GM12878 (cell line): ENCODE measurements at regions not wholly inside any gene's neighbourhood (a gene's known extent, or its start where the extent isn't known, plus 50 kb on each side); places are given as distances from the start of the nearest gene placed in this dataset.

Experiments
- ATAC-seq: fragments of 200-7000 bp; cut with Tn5 transposase; 3 replicates; pipeline ENCODE4 v1.9.1; 2020; ENCODE audit warnings: mild to moderate bottlenecking, moderate library complexity
- BruUV-seq: library from RNA; stranded (reverse); fragments of 400-500 nt; replicated peaks from 2 replicates; lab custom pipeline; 2021; lab: Mats Ljungman, UMichigan
- CTCF ChIA-PET: fragments of 300-600 bp; sonication (Branson Sonifier 250); formaldehyde crosslinking; extraction: SDS; loops from one replicate; lab custom pipeline; 2021; ENCODE audit warnings: inconsistent platforms; lab: Yijun Ruan, JAX
- POLR2A ChIA-PET: fragments of 350-600 bp; formaldehyde crosslinking; extraction: SDS; loops from one replicate; lab custom pipeline; 2021; ENCODE audit warnings: inconsistent platforms; lab: Charles Lee
- RAD21 ChIA-PET: fragments of 300-600 bp; sonication (Branson Sonifier 250); formaldehyde crosslinking; loops from one replicate; lab custom pipeline; 2023; ENCODE audit warnings: antibody characterized with exemption; ENCODE audit not compliant: unreplicated experiment; lab: Charles Lee
- SMC1A ChIA-PET: fragments of 300-600 bp; sonication (Branson Sonifier 250); formaldehyde crosslinking; loops from one replicate; lab custom pipeline; 2023; ENCODE audit not compliant: unreplicated experiment, uncharacterized antibody; lab: Charles Lee
- DNase-seq: peaks from one replicate; pipeline ENCODE4 v3.0.0-alpha.2; 2011; ENCODE audit warnings: low read depth, low spot score
- FAIRE-seq: peaks from 3 replicates; lab custom pipeline; 2011; peaks lifted over from hg19 to GRCh38; lab: Jason Lieb, UNC
- H2AFZ ChIP-seq: 2 replicates; pipeline ENCODE4 v1.6.0; 2011; ENCODE audit warnings: low read depth, low read length, control low read depth; ENCODE audit not compliant: control insufficient read depth
- H3K27ac ChIP-seq: 2 replicates; pipeline ENCODE4 v1.5.1; 2011; ENCODE audit warnings: control low read depth; ENCODE audit not compliant: control insufficient read depth, insufficient read depth
- H3K27me3 ChIP-seq, 2 experiments: replicated peaks in 1 of 2; 2 replicates each; pipeline versions ENCODE4 v1.6.0 to v1.6.1; 2011; ENCODE audit warnings: low read length in 1 of 2; ENCODE audit not compliant: control insufficient read depth in 2 of 2, insufficient read depth in 2 of 2
- H3K36me3 ChIP-seq, 2 experiments: 2 replicates each; pipeline ENCODE4 v1.5.1; 2011; ENCODE audit warnings: low read length in 1 of 2; ENCODE audit not compliant: control insufficient read depth in 2 of 2, insufficient read depth in 2 of 2
- H3K4me1 ChIP-seq: 2 replicates; pipeline ENCODE4 v1.6.1; 2011; ENCODE audit warnings: mild to moderate bottlenecking, low read length, moderate library complexity, mixed read lengths; ENCODE audit not compliant: control insufficient read depth, insufficient read depth
- H3K4me2 ChIP-seq: 2 replicates; pipeline ENCODE4 v1.6.0; 2011; ENCODE audit warnings: control low read depth; ENCODE audit not compliant: control insufficient read depth, insufficient read depth
- H3K4me3 ChIP-seq: fragments of 200-600 bp; sonication (generic); 2 replicates; pipeline ENCODE4 v1.5.1; 2016
- H3K79me2 ChIP-seq: 2 replicates; pipeline ENCODE4 v1.6.0; 2011; ENCODE audit warnings: low read length; ENCODE audit not compliant: control insufficient read depth, insufficient read depth
- H3K9ac ChIP-seq: 2 replicates; pipeline ENCODE4 v1.8.0; 2011; ENCODE audit warnings: low read length, control low read depth, mixed read lengths; ENCODE audit not compliant: control insufficient read depth, insufficient read depth
- H3K9me3 ChIP-seq: replicated peaks from 3 replicates; pipeline ENCODE4 v1.5.1; 2011; ENCODE audit warnings: mild to moderate bottlenecking, low read length; ENCODE audit not compliant: control insufficient read depth, insufficient read depth
- H4K20me1 ChIP-seq: 2 replicates; pipeline ENCODE4 v1.6.0; 2011; ENCODE audit not compliant: control insufficient read depth, insufficient read depth
- CHD1 ChIP-seq: IDR thresholded peaks from 2 replicates; pipeline ENCODE4 v1.6.1; 2012; ENCODE audit warnings: low read depth, low read length, improper control_type of control experiment
- E2F8 ChIP-seq: fragments of 450-650 bp; IDR thresholded peaks from 2 replicates; pipeline ENCODE4 v1.6.1; 2018; ENCODE audit warnings: mild to moderate bottlenecking, low read depth, moderate library complexity; ENCODE audit not compliant: partially characterized antibody
- E4F1 ChIP-seq: fragments of 450-650 bp; IDR thresholded peaks from 2 replicates; pipeline ENCODE4 v1.6.1; 2018; ENCODE audit warnings: borderline replicate concordance, mild to moderate bottlenecking; ENCODE audit not compliant: partially characterized antibody
- ESRRA ChIP-seq: IDR thresholded peaks from 2 replicates; pipeline ENCODE4 v1.6.1; 2012; ENCODE audit warnings: mild to moderate bottlenecking, low read length, improper control_type of control experiment
- HCFC1 ChIP-seq: fragments of 150-350 bp; IDR thresholded peaks from 2 replicates; pipeline ENCODE4 v1.6.1; 2014; ENCODE audit warnings: low read length
- HDAC2 ChIP-seq: fragments of 200-600 bp; sonication (generic); IDR thresholded peaks from 2 replicates; pipeline ENCODE4 v1.6.1; 2017
- MTA2 ChIP-seq: fragments of 450-650 bp; IDR thresholded peaks from 2 replicates; pipeline ENCODE4 v1.6.1; 2016; ENCODE audit warnings: low read depth, mild to moderate bottlenecking, moderate library complexity
- NFYA ChIP-seq: IDR thresholded peaks from 2 replicates; pipeline ENCODE4 v1.6.1; 2011; ENCODE audit warnings: low read depth, mild to moderate bottlenecking, low read length, improper control_type of control experiment, borderline replicate concordance
- NRF1 ChIP-seq: conservative IDR thresholded peaks from 2 replicates; pipeline ENCODE4 v1.6.1; 2011; ENCODE audit warnings: mild to moderate bottlenecking, low read depth, low read length, improper control_type of control experiment
- POU2F2 ChIP-seq: IDR thresholded peaks from 3 replicates; pipeline ENCODE4 v1.6.1; 2011; ENCODE audit warnings: low read depth, mild to moderate bottlenecking, low read length, borderline replicate concordance
- RB1 ChIP-seq: fragments of 450-650 bp; formaldehyde crosslinking; IDR thresholded peaks from 2 replicates; pipeline ENCODE4 v1.6.1; 2017; ENCODE audit warnings: mild to moderate bottlenecking, borderline replicate concordance
- SMAD5 ChIP-seq: IDR thresholded peaks from 2 replicates; pipeline ENCODE4 v1.6.1; 2016; ENCODE audit warnings: antibody characterized with exemption, low read depth
- SMC3 ChIP-seq: IDR thresholded peaks from 2 replicates; pipeline ENCODE4 v1.6.1; 2011; ENCODE audit warnings: low read length, improper control_type of control experiment, borderline replicate concordance
- STAT3 ChIP-seq: IDR thresholded peaks from 2 replicates; pipeline ENCODE4 v1.6.1; 2011; ENCODE audit warnings: low read depth, low read length, improper control_type of control experiment
- TARDBP ChIP-seq: IDR thresholded peaks from 2 replicates; pipeline ENCODE4 v1.6.1; 2016; ENCODE audit warnings: borderline replicate concordance
- WRNIP1 ChIP-seq: IDR thresholded peaks from 2 replicates; pipeline ENCODE4 v1.6.1; 2011; ENCODE audit warnings: low read depth, low read length, improper control_type of control experiment, borderline replicate concordance
- WGBS: methylation state at CpG from one replicate; pipeline ENCODE4 v1.1.6; 2016; ENCODE audit warnings: low lambda C conversion rate; ENCODE audit not compliant: insufficient replicate concordance, insufficient coverage; ENCODE audit errors: missing lambda C conversion rate; 5-methylcytosine and 5-hydroxymethylcytosine counted together
- in situ Hi-C: fragments of 300-500 bp; cut with MboI; formaldehyde crosslinking; loops from 9 replicates; pipeline ENCODE4 v1.14.3; 2018; ENCODE audit warnings: mixed read lengths
- intact Hi-C: fragments of 100-400 bp; cut with micrococcal nuclease; formaldehyde crosslinking; loops from one replicate; pipeline ENCODE4 v1.14.2; 2022; ENCODE audit not compliant: unreplicated experiment
- TF ChIP-seq, protein P1 (sequence below): fragments of 450-650 bp; IDR thresholded peaks from 2 replicates; pipeline ENCODE4 v1.6.1; 2017; ENCODE audit warnings: borderline replicate concordance
- TF ChIP-seq, protein P2 (sequence below): fragments of 150-350 bp; IDR thresholded peaks from 2 replicates; pipeline ENCODE4 v1.6.1; 2014; ENCODE audit warnings: mild to moderate bottlenecking, low read depth, low read length

DNA sequence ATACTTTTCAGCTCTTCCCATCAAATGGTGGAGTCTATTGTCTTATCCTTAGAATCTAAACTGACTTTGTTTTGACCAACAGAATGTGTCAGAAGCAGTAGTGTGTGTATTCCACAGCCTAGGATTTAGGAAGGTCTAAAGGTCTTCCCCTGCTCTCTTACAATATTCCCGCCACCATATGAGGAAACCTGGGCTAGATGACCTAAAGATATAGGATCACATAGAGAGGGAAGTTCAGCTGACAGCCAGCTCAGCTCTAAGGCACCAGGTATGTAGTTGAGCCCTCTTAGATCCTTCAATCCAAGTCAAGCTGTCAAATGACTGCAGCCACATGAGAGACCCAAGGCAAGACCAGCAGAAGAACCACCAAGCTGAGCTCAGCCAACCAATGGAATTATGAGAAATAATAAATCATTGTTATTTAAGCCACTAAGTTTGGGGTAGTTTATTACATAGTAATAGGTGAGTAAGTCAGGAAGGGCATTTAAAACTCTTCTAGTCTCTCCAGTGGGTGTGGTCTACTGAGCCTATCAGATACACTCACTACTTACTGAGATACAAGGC lies 227.7 kb upstream of the HES1 start:
- intact Hi-C loops, result no loop called here
- H2AFZ ChIP-seq, result no peak overlapping the region
- in situ Hi-C loops, result no loop called here
- TF ChIP-seq POU2F2, result no peak
- TF ChIP-seq NFYA, result no peak
- TF ChIP-seq E2F8, result no peak
- TF ChIP-seq, protein P1, sequence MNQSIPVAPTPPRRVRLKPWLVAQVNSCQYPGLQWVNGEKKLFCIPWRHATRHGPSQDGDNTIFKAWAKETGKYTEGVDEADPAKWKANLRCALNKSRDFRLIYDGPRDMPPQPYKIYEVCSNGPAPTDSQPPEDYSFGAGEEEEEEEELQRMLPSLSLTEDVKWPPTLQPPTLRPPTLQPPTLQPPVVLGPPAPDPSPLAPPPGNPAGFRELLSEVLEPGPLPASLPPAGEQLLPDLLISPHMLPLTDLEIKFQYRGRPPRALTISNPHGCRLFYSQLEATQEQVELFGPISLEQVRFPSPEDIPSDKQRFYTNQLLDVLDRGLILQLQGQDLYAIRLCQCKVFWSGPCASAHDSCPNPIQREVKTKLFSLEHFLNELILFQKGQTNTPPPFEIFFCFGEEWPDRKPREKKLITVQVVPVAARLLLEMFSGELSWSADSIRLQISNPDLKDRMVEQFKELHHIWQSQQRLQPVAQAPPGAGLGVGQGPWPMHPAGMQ, result no peak
- TF ChIP-seq HDAC2, result no peak
- no peak for TF ChIP-seq HCFC1
- TF ChIP-seq SMC3, result no peak
- TF ChIP-seq E4F1, result no peak
- TF ChIP-seq CHD1, result no peak
- no peak for TF ChIP-seq MTA2
- TF ChIP-seq RB1, result no peak
- TF ChIP-seq, protein P2, sequence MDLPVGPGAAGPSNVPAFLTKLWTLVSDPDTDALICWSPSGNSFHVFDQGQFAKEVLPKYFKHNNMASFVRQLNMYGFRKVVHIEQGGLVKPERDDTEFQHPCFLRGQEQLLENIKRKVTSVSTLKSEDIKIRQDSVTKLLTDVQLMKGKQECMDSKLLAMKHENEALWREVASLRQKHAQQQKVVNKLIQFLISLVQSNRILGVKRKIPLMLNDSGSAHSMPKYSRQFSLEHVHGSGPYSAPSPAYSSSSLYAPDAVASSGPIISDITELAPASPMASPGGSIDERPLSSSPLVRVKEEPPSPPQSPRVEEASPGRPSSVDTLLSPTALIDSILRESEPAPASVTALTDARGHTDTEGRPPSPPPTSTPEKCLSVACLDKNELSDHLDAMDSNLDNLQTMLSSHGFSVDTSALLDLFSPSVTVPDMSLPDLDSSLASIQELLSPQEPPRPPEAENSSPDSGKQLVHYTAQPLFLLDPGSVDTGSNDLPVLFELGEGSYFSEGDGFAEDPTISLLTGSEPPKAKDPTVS, result no peak
- TF ChIP-seq SMAD5, result no peak
- no peak for TF ChIP-seq STAT3
- no peak for TF ChIP-seq NRF1
- TF ChIP-seq TARDBP, result no peak
- no peak for TF ChIP-seq ESRRA
- no peak for TF ChIP-seq WRNIP1

More for the DNA sequence above, 227.7 kb upstream of the HES1 start:
- Histone ChIP-seq H4K20me1 (no peaks in the 10 kb centered on the region), H3K4me2 (no peak overlapping the region), H3K27ac (no peak overlapping the region), H3K79me2 (no peaks in the 10 kb centered on the region), H3K9ac (no peak overlapping the region), H3K36me3 (no peaks in the 10 kb centered on the region), H3K4me1 (peaks cover 5% of the 10 kb centered on the region), H3K4me3 (no peak overlapping the region), H3K27me3 (no peaks in the 10 kb centered on the region; a peak in 1 of 4 replicates), H3K9me3 (peaks cover 5% of the 10 kb centered on the region)
- ChIA-PET CTCF (no interaction called here), POLR2A (no interaction called here), RAD21 (no interaction called here), SMC1A (interaction anchor here (1.5 kb wide), 1 partner anchor 11 kb away, joined by 4 read pairs; no protein-coding TSS in a partner anchor)
- FAIRE-seq (no peak), ATAC-seq (no peak), DNase-seq (no peak)
- 92% methylated on average over 1 of the region's 1 CpG for WGBS
- BruUV-seq, result no TSS peak
